ENCODE measurements at regions not wholly inside any gene's neighbourhood (a gene's known extent, or its start where the extent isn't known, plus 50 kb on each side); places are given as distances from the start of the nearest gene placed in this dataset.

DNA sequence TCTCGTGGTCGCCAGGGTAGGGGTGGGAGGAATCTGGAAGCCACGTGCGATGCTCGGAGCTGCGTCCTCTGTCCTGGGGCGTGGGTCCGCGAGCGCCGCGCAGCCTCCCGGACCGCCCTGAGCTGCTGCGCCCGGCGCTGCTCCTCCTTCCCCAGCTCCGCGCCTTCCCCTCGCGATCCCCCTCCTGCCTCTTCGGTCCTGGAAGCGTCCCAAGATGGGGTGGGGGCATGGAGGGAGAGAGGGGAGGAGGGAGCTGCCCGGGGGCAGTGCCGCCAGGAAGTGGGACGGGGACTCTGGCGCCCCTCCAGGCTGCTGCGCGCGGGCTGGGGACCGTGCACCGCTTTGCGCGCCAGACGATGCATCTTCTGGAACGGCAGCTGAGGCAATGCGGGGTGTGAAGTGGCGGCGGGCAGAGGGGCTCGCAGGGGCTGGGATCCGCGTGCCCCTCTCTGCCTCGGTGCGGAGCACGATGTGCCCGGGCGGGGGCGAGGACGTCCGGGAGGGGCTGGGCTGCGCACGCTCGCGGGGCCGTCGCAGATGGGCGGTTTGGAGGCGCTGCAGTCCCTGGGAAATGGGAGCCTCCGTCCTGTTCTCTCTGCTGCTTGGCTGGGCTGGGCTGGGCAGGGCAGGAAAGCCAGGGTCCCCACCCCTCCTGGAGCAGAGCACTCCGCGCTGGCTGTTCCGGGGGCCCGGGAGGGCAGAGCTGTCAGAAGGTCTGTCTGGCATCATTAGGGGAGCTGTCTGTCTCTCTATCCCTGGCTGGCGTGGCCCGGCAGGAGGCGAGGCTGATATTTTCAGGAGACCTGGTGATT, 388.0 kb downstream of the SEC14L1 start (continued):
- TF ChIP-seq ZSCAN21 (CRISPR knock-in tag; IDR thresholded peaks at IDR 0.05; ENCODE audit: borderline replicate concordance) (0 out of 2 replicates have a peak, but pooled peaks have one; percentile 15), ARNT2 (CRISPR knock-in tag; IDR thresholded peaks at IDR 0.05; ENCODE audit: low read depth) (peak; percentile 82), MED8 (CRISPR knock-in tag; IDR thresholded peaks at IDR 0.05; ENCODE audit: insufficient replicate concordance) (no peak), ZZZ3 (CRISPR knock-in tag; IDR thresholded peaks at IDR 0.05; ENCODE audit: borderline replicate concordance) (no peak)
- TF ChIP-seq, protein P1, sequence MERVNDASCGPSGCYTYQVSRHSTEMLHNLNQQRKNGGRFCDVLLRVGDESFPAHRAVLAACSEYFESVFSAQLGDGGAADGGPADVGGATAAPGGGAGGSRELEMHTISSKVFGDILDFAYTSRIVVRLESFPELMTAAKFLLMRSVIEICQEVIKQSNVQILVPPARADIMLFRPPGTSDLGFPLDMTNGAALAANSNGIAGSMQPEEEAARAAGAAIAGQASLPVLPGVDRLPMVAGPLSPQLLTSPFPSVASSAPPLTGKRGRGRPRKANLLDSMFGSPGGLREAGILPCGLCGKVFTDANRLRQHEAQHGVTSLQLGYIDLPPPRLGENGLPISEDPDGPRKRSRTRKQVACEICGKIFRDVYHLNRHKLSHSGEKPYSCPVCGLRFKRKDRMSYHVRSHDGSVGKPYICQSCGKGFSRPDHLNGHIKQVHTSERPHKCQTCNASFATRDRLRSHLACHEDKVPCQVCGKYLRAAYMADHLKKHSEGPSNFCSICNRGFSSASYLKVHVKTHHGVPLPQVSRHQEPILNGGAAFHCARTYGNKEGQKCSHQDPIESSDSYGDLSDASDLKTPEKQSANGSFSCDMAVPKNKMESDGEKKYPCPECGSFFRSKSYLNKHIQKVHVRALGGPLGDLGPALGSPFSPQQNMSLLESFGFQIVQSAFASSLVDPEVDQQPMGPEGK (CRISPR knock-in tag; IDR thresholded peaks at IDR 0.05) = peak; percentile 79
- TF ChIP-seq, protein P2, sequence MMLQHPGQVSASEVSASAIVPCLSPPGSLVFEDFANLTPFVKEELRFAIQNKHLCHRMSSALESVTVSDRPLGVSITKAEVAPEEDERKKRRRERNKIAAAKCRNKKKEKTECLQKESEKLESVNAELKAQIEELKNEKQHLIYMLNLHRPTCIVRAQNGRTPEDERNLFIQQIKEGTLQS (CRISPR knock-in tag; IDR thresholded peaks at IDR 0.05) = no peak

DNA sequence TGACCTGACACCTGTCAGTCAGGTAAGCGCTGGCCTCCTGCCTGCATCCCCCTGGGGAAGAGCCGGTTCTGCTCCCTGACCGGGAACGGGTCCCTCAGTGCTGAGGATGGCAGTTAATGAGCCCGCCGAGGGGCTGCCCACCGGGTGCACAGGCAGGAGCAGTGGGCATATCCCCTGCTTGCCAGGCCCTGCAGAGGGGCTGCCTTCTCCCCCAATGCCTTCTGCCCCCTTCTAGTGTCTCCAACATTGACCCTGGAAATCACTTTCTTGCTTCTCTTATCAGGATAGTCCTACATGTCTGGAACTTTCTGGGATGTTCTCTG, 388.5 kb downstream of the SEC14L1 start:
- TF ChIP-seq, protein P3, sequence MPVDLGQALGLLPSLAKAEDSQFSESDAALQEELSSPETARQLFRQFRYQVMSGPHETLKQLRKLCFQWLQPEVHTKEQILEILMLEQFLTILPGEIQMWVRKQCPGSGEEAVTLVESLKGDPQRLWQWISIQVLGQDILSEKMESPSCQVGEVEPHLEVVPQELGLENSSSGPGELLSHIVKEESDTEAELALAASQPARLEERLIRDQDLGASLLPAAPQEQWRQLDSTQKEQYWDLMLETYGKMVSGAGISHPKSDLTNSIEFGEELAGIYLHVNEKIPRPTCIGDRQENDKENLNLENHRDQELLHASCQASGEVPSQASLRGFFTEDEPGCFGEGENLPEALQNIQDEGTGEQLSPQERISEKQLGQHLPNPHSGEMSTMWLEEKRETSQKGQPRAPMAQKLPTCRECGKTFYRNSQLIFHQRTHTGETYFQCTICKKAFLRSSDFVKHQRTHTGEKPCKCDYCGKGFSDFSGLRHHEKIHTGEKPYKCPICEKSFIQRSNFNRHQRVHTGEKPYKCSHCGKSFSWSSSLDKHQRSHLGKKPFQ (CRISPR knock-in tag; IDR thresholded peaks at IDR 0.05; ENCODE audit: insufficient replicate concordance) = no peak
- intact Hi-C loops (cut with micrococcal nuclease; ENCODE audit: unreplicated experiment) = no loop called here
- no TSS peak for BruUV-seq (replicated peaks)
- no peak overlapping the region for H3K27ac ChIP-seq (ENCODE audit: extremely low read length, insufficient read depth, low read length)
- CTCF ChIA-PET (ENCODE audit: low intra/inter-chr PET ratio, low total read pairs) = no interaction called here
- WGBS (ENCODE audit: low lambda C conversion rate) = 20% methylated on average over 4 of the region's 7 CpGs
- no peak overlapping the region for H3K9ac ChIP-seq (ENCODE audit: insufficient read depth, low read depth, low read length)
- DNase-seq (ENCODE audit: low spot score) (no peak), ATAC-seq (no peak), FAIRE-seq (no peak)
- no peaks in the 10 kb centered on the region for H3K36me3 ChIP-seq (replicated peaks in 1 of 2; ENCODE audit: control insufficient read depth in 1 of 2, insufficient read depth in 2 of 2, low read length in 2 of 2)
- POLR2A ChIA-PET = no interaction called here
- H3K79me2 ChIP-seq (ENCODE audit: insufficient read depth, low read length) = no peaks in the 10 kb centered on the region
- H3K9me3 ChIP-seq (ENCODE audit: low read length) = peaks cover 6% of the 10 kb centered on the region; the same call in 1 of the 2 replicates
- in situ Hi-C loops (cut with HindIII; ENCODE audit: extremely low pct_ligation_motif_present, low pct_unique_long_range_greater_than_20kb) = no loop called here
- H4K20me1 ChIP-seq (ENCODE audit: insufficient read depth, low read length) = no peaks in the 10 kb centered on the region
- H3K27me3 ChIP-seq (ENCODE audit: control insufficient read depth in 1 of 2, insufficient read depth in 2 of 2, low read length in 2 of 2) = peaks cover 8 to 72% of the 10 kb centered on the region in 2 experiments; a peak in 4 of 5 replicates
- H2AFZ ChIP-seq (ENCODE audit: low read length) = no peak overlapping the region
- peaks cover 24% of the 10 kb centered on the region for H3K4me1 ChIP-seq (ENCODE audit: insufficient read depth, low read length)
- peak overlapping the region; percentile 71; the same call in 1 of the 2 replicates for H3K4me2 ChIP-seq (ENCODE audit: low read depth, low read length)
- H3K4me3 ChIP-seq (replicated peaks in 1 of 3; ENCODE audit: insufficient read depth in 1 of 3, low read depth in 2 of 3, low read length in 3 of 3) = peak overlapping the region in 1 of 3 experiments; percentile 66; a peak in 1 of 6 replicates

All from HepG2 (cell line).